Fibroblast of mammary gland (primary cell): ENCODE measurements at regions not wholly inside any gene's neighbourhood (a gene's known extent, or its start where the extent isn't known, plus 50 kb on each side); places are given as distances from the start of the nearest gene placed in this dataset.

Experiments used
- DNase-seq: peaks from one replicate; pipeline ENCODE4 v3.0.0-alpha.2; 2010; ENCODE audit warnings: low read depth
- H3K4me3 ChIP-seq: 2 replicates; pipeline ENCODE4 v1.5.1; 2011; ENCODE audit warnings: low read depth, mild to moderate bottlenecking, low read length, moderate library complexity; ENCODE audit not compliant: control insufficient read depth
- CTCF ChIP-seq: conservative IDR thresholded peaks from 2 replicates; pipeline ENCODE4 v1.5.1; 2011; ENCODE audit warnings: low read depth, low read length, inconsistent platforms; ENCODE audit not compliant: control insufficient read depth, insufficient read depth

GRCh38 chr2:82694431-82694830 lies 1764.6 kb downstream of the SUCLG1 start:
- H3K4me3 ChIP-seq: no peak overlapping the region
- TF ChIP-seq CTCF: no peak
- no peak for DNase-seq

GRCh38 chr2:82690757-82691411 lies 1768.2 kb downstream of the SUCLG1 start:
- TF ChIP-seq CTCF: no peak
- no peak overlapping the region for H3K4me3 ChIP-seq
- no peak for DNase-seq

- no peak for TF ChIP-seq CTCF
These were observed 1783.9 kb downstream of the SUCLG1 start for GRCh38 chr2:82675186-82675585.

GRCh38 chr2:82674652-82675051 lies 1784.4 kb downstream of the SUCLG1 start:
- H3K4me3 ChIP-seq: no peak overlapping the region
- no peak for TF ChIP-seq CTCF
- no peak for DNase-seq

More at GRCh38 chr2:82675186-82675585, 1783.9 kb downstream of the SUCLG1 start:
- H3K4me3 ChIP-seq: no peak overlapping the region
- DNase-seq: no peak

GRCh38 chr2:82667491-82667890 lies 1791.6 kb downstream of the SUCLG1 start:
- TF ChIP-seq CTCF: no peak
- DNase-seq: no peak
- no peak overlapping the region for H3K4me3 ChIP-seq

- TF ChIP-seq CTCF: no peak
- no peak overlapping the region for H3K4me3 ChIP-seq
- DNase-seq: no peak
These were observed 1793.4 kb downstream of the SUCLG1 start for GRCh38 chr2:82665691-82666090.

- no peak for TF ChIP-seq CTCF
- DNase-seq: no peak
- H3K4me3 ChIP-seq: no peak overlapping the region
These were observed 1802.0 kb downstream of the SUCLG1 start for GRCh38 chr2:82657106-82657505.
